ENCODE measurements at regions not wholly inside any gene's neighbourhood (a gene's known extent, or its start where the extent isn't known, plus 50 kb on each side); places are given as distances from the start of the nearest gene placed in this dataset.

DNA sequence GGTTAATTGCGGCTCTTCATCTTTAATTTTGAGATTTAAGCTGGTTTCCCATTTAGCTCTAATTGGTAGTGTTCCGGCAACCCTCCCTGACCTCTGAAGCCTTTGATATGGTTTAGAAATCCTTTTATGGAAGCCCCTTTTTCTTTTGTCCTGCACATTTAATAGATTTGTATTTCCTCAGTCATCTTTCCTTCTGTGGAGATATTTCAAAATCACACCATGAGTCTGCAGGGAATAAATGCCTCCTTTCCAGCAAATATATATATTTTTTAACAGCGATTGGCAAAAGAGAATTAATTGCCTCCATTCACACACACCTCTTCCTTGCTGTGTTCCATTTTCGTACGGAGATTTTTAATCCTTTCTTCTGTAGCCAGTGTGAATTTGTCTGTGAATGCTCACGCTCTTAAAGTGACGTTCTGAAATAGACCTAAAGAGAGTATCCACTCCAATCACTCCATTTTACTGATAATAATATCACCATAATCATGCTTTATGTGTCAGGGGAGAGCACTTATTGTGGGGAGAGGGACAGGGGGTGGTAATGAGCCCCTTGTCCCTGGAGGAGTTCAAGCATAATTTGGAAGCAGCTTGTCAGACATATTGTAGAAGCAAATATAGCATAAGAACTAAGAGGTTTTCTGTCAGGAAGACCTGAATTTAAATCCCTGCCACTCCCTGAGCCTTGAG, 142.5 kb upstream of the SYT13 start:
- DNase-seq (ENCODE audit: low read depth) = no peak
- TF ChIP-seq, protein P1, sequence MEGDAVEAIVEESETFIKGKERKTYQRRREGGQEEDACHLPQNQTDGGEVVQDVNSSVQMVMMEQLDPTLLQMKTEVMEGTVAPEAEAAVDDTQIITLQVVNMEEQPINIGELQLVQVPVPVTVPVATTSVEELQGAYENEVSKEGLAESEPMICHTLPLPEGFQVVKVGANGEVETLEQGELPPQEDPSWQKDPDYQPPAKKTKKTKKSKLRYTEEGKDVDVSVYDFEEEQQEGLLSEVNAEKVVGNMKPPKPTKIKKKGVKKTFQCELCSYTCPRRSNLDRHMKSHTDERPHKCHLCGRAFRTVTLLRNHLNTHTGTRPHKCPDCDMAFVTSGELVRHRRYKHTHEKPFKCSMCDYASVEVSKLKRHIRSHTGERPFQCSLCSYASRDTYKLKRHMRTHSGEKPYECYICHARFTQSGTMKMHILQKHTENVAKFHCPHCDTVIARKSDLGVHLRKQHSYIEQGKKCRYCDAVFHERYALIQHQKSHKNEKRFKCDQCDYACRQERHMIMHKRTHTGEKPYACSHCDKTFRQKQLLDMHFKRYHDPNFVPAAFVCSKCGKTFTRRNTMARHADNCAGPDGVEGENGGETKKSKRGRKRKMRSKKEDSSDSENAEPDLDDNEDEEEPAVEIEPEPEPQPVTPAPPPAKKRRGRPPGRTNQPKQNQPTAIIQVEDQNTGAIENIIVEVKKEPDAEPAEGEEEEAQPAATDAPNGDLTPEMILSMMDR (conservative IDR thresholded peaks at IDR 0.05; ENCODE audit: low read depth, low read length) = no peak

DNA sequence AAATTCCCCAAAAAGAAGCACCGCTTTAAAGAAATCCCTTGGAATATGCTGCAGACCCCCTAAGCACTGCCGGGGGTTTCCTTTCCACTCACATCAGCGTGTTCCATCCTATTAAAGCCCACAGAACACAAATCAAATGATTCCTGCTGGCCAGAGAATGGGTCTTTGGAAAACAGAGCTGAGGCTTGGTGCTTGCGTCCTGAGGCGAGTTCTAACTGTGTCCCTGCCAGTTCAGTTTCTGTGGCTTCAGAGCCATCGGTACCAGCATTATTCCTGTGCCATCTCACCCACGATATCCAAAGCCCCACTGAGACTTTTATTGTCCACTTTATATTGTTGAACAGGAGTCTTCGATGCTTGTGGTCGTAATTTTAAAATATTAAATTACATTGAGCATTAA, 142.0 kb upstream of the SYT13 start:
- DNase-seq (ENCODE audit: low read depth) = no peak
- TF ChIP-seq, protein P1 (conservative IDR thresholded peaks at IDR 0.05; ENCODE audit: low read depth, low read length) = no peak
- no peak overlapping the region for H3K4me3 ChIP-seq (ENCODE audit: low read length)

More for the DNA sequence above, 142.5 kb upstream of the SYT13 start:
- no peak overlapping the region for H3K4me3 ChIP-seq (ENCODE audit: low read length)

DNA sequence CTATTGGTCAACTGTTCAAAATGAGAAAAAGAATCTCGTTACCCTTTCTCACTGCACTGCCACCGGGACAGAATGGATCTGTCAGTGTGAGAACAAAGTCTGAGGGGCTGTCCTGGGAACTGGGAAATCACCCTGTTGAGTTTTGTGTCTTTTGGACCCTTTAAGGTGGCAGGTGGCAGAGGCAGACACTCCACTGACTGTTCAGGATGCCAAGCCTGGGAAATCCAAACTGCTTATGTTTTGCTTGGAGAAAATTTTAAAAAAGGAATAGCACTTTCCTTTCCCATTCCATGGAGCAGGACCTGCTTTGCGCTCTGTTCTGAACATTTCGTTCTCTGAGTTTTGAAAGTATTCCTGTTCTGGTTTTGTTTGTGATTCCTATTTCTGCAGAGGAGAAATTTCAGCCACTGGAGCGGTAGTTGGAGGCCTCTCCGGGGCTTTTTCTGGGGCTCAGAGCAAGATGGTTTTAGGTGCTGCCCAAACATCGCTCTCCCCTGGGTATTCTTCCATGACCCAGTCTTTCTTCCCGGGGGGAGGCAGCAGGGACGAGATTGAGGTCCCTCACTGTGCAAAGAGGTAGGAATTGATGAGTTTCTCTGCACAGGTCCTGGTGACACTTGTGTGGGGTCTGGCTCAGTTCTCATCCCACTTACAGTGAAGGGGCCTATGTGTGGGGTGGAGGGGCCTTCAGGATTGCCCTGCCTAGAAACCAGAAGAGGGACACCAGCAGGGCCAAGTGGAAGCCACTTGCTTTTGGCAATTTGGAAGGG, 138.5 kb upstream of the SYT13 start:
- no peak for DNase-seq (ENCODE audit: low read depth)
- TF ChIP-seq, protein P1 (conservative IDR thresholded peaks at IDR 0.05; ENCODE audit: low read depth, low read length) = no peak
- H3K4me3 ChIP-seq (ENCODE audit: low read length) = no peak overlapping the region

DNA sequence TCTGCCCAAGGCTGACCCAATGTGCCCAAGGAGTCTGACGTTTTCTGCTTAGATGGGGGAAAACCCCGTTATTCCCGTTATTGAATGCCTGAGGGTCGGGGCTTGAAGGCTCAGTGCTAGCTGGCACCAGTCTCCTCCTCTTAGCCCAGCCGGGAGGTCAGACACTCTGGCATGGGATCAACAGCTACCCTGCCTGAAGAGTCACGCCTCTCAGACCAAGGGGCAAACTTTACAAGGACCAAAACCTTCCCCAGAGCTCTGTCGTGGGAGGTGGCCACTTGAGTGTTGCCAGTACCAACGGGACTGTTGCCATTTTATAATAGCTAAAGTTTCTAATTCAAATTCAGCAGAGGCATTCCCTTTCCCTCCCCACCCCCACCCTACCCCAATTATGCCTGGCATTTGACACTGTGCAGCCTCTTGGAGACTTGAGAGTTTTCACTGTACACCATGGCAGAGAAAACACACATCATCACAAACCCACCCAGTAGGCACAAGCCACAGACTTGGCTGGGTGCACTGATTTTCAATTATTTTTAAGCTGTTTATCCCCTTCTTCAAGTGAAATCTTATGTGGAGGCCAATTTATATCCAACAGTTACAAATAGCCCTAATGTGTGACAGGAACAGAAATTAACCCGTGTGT, 137.5 kb upstream of the SYT13 start:
- H3K4me3 ChIP-seq (ENCODE audit: low read length) = no peak overlapping the region
- DNase-seq (ENCODE audit: low read depth) = no peak
- TF ChIP-seq, protein P1 (conservative IDR thresholded peaks at IDR 0.05; ENCODE audit: low read depth, low read length) = no peak

DNA sequence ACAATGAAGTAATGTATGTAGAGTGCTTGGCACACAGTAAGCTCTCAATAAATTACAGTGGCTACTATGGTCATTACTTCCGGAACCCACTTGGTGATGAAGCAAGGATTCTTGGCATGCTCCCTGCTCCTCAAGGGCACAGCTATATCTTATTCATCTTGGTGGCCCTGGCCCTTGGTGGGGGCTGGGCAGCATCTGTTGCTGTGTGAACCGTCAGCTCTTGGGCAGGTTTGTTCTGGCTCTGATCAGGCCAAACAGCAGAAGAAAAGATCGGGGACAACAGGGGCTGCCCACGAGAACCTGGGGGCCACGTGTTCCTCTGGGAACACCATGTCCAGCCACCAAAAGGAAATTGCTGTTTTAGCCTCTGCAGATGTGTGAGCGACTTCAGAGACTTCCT, 136.9 kb upstream of the SYT13 start:
- H3K4me3 ChIP-seq (ENCODE audit: low read length) = no peak overlapping the region
- TF ChIP-seq, protein P1 (conservative IDR thresholded peaks at IDR 0.05; ENCODE audit: low read depth, low read length) = no peak
- no peak for DNase-seq (ENCODE audit: low read depth)

DNA sequence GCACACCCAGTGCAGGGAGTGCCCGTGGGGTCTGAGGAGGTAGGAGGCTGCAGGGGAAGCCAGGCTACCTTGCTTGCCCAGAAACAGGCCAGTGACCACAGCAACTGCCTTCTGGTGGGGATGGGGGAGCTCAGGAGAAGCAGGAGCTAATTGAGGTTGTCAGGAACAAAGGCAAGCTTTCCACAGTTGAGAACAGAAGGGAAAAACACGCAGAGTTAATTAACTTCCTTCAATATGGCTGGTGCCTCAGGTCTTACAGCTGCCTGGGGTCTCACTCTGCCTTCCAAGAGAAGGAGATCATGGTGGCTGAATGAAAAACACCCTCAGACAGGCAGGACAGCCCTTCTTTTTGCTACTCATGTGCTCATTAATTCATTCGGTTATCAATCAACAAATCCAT, 127.9 kb upstream of the SYT13 start:
- TF ChIP-seq, protein P1 (conservative IDR thresholded peaks at IDR 0.05; ENCODE audit: low read depth, low read length) = no peak
- H3K4me3 ChIP-seq (ENCODE audit: low read length) = no peak overlapping the region
- DNase-seq (ENCODE audit: low read depth) = no peak

All from retinal pigment epithelial cell (primary cell).